Upper lobe of right lung (tissue), 1 donor: ENCODE measurements at regions not wholly inside any gene's neighbourhood (a gene's known extent, or its start where the extent isn't known, plus 50 kb on each side); places are given as distances from the start of the nearest gene placed in this dataset.

ENCODE experiments used
- ATAC-seq: fragments of 200-7000 bp; cut with Tn5 transposase; one replicate; pipeline ENCODE4 v1.9.1; 2020; ENCODE audit warnings: mild to moderate bottlenecking, moderate library complexity
- DNase-seq: peaks from one replicate; pipeline ENCODE4 v3.0.0-alpha.2; 2020
- H3K27ac ChIP-seq: fragments of 200-600 bp; one replicate; pipeline ENCODE4 v1.8.0; 2022
- H3K27me3 ChIP-seq: fragments of 200-600 bp; one replicate; pipeline ENCODE4 v1.8.0; 2022; ENCODE audit warnings: mild to moderate bottlenecking
- H3K36me3 ChIP-seq: fragments of 200-600 bp; one replicate; pipeline ENCODE4 v1.8.0; 2022
- H3K4me1 ChIP-seq: fragments of 200-600 bp; one replicate; pipeline ENCODE4 v1.8.0; 2022
- H3K4me3 ChIP-seq: fragments of 200-600 bp; one replicate; pipeline ENCODE4 v1.8.0; 2022; ENCODE audit warnings: mild to moderate bottlenecking
- H3K9me3 ChIP-seq: fragments of 200-600 bp; one replicate; pipeline ENCODE4 v1.8.0; 2022
- intact Hi-C: fragments of 100-400 bp; cut with DNase I; formaldehyde crosslinking; loops from one replicate; pipeline ENCODE4 v1.11.0; 2022
- TF ChIP-seq, protein P1 (sequence below): fragments of 200-600 bp; IDR thresholded peaks from one replicate; pipeline ENCODE4 v1.8.0; 2022; ENCODE audit warnings: antibody characterized with exemption
- donor health status: DM: no; HTN: yes; CAD: no; lungs with severe emphysema.

DNA sequence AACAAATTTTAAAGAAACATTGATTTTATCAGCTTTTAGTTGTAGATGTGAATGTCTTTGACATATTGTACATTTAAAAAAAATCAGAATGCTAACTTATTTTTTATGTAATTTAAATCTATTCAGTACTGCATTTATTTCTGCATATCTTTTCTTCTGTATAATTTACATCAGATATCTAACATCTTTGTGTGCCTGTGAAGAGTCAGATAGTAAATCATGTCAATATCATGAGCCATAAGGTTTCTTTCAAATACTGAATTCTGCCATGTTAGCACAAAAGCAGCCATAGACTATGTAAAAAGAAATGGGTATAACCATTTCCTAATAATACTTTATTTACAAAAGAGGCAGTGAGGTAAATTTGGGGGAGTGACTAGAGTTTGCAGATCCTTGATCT lies 1829.2 kb downstream of the NCAM2 start:
- no peaks in the 10 kb centered on the region for H3K4me1 ChIP-seq
- no peak overlapping the region for H3K4me3 ChIP-seq
- H3K27ac ChIP-seq: no peak overlapping the region
- ATAC-seq: no peak
- DNase-seq: no peak
- TF ChIP-seq, protein P1, sequence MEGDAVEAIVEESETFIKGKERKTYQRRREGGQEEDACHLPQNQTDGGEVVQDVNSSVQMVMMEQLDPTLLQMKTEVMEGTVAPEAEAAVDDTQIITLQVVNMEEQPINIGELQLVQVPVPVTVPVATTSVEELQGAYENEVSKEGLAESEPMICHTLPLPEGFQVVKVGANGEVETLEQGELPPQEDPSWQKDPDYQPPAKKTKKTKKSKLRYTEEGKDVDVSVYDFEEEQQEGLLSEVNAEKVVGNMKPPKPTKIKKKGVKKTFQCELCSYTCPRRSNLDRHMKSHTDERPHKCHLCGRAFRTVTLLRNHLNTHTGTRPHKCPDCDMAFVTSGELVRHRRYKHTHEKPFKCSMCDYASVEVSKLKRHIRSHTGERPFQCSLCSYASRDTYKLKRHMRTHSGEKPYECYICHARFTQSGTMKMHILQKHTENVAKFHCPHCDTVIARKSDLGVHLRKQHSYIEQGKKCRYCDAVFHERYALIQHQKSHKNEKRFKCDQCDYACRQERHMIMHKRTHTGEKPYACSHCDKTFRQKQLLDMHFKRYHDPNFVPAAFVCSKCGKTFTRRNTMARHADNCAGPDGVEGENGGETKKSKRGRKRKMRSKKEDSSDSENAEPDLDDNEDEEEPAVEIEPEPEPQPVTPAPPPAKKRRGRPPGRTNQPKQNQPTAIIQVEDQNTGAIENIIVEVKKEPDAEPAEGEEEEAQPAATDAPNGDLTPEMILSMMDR: no peak
- intact Hi-C loops: no loop called here
- H3K27me3 ChIP-seq: no peaks in the 10 kb centered on the region
- H3K36me3 ChIP-seq: no peaks in the 10 kb centered on the region
- H3K9me3 ChIP-seq: no peaks in the 10 kb centered on the region

DNA sequence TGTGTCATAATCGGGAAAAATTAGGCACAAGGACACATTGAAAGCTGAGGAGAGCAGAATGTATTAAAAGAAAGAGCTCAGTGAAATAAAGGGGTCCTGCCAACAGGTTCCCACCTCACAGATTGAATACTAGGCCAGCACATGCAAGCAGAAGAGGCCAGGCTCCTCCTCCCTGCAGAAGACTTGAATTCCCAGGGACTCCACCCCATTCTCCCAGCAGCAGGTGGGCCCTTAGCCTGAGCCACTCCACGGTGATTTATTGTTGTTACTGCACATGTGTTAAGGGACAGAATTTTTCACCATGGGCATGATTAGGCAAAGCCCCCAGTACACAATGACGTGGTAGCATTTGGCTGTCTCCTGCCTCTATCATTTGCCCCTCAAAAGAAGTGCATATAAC lies 1844.7 kb downstream of the NCAM2 start:
- no peaks in the 10 kb centered on the region for H3K36me3 ChIP-seq
- H3K27ac ChIP-seq: no peak overlapping the region
- ATAC-seq (no peak), DNase-seq (no peak)
- no peaks in the 10 kb centered on the region for H3K27me3 ChIP-seq
- intact Hi-C loops: no loop called here
- no peak overlapping the region for H3K4me3 ChIP-seq
- no peaks in the 10 kb centered on the region for H3K9me3 ChIP-seq
- no peaks in the 10 kb centered on the region for H3K4me1 ChIP-seq
- TF ChIP-seq, protein P1: no peak

DNA sequence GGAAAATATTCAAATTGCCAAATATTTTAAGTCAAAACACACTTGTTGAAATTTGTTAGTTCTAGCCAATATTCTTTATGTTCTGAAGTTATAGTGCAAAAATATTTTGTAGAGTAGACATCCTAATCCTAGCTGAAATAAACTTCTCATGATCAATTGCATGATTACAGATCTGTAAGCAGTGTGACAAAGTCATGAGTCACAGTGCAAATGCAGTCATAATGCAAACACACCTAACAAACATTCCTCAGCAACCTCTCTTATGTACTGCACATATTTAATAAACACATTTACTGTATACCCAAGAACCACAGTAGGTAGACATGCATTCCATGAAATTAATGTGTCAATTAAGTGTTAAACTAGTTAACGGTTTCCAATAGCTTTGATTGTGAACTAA lies 1857.4 kb downstream of the NCAM2 start:
- Histone ChIP-seq H3K4me1 (no peaks in the 10 kb centered on the region), H3K27me3 (no peaks in the 10 kb centered on the region), H3K4me3 (no peak overlapping the region), H3K9me3 (no peaks in the 10 kb centered on the region), H3K27ac (no peak overlapping the region), H3K36me3 (no peaks in the 10 kb centered on the region)
- TF ChIP-seq, protein P1: no peak
- DNase-seq (no peak), ATAC-seq (no peak)
- intact Hi-C loops: no loop called here

DNA sequence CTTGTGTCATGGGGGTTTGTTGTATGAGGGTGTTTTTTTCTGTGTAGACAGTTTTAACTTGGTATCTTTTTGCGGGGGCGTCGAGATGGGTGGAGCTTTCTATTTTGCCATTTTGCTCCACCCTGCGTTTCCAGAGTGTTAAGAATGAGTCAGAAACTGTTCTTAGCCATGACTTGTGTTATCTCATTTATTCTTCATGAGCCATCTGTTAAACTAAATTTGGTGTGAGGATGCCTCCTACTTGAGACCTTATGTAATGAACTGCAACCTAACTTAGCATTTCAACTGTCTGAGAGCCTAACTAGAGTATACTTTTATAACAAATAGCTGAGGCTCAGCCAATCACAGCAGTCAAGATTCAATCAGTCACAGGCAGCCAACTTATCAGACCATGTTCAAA lies 1873.5 kb downstream of the NCAM2 start:
- no peaks in the 10 kb centered on the region for H3K27me3 ChIP-seq
- no peak overlapping the region for H3K27ac ChIP-seq
- no peaks in the 10 kb centered on the region for H3K9me3 ChIP-seq
- DNase-seq: no peak
- H3K4me3 ChIP-seq: no peak overlapping the region
- H3K4me1 ChIP-seq: no peaks in the 10 kb centered on the region
- intact Hi-C loops: no loop called here
- TF ChIP-seq, protein P1: no peak
- ATAC-seq: no peak
- H3K36me3 ChIP-seq: no peaks in the 10 kb centered on the region

DNA sequence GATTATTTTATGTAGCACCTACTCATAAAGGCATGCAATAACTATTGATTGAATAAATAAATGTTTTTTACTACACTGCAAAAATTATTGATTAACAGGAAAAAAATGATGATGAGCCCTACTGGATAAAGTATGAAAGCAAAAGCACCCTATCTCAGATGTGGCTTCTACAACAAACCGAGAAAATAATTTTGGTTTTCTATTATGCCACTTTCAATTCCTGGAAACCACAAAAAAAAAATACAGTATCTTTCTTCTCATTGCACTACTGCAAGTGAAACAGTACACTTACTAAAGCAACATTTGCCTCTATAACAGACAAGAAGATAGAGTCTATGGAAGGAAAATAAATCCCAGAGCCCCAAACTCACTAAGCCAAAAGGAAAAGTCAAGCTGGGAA lies 1882.4 kb downstream of the NCAM2 start:
- TF ChIP-seq, protein P1: no peak
- H3K9me3 ChIP-seq: no peaks in the 10 kb centered on the region
- H3K27me3 ChIP-seq: no peaks in the 10 kb centered on the region
- intact Hi-C loops: no loop called here
- H3K27ac ChIP-seq: no peak overlapping the region
- ATAC-seq: no peak
- no peak overlapping the region for H3K4me3 ChIP-seq
- H3K36me3 ChIP-seq: no peaks in the 10 kb centered on the region
- no peaks in the 10 kb centered on the region for H3K4me1 ChIP-seq
- no peak for DNase-seq

DNA sequence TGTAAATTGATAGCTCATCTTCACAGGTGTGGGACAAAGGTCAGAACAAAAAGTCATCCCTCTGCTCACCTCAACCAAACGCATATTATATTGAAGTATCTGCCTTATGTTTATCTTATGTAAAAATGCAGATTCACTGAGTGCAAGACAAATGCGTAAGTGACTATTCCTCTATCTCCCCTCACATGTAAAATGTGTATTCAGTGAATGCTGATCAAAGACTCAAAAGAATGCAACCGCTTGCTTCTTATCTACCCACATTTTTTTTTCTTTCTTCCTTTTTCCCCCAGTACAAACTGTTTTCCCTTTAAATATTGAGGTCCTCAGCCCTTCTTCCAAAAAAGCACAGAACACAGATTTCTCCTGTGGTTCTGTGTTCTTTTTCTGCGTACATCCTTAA lies 1882.9 kb downstream of the NCAM2 start:
- Histone ChIP-seq H3K27me3 (no peaks in the 10 kb centered on the region), H3K4me1 (no peaks in the 10 kb centered on the region), H3K4me3 (no peak overlapping the region), H3K9me3 (no peaks in the 10 kb centered on the region), H3K36me3 (no peaks in the 10 kb centered on the region), H3K27ac (no peak overlapping the region)
- DNase-seq (no peak), ATAC-seq (no peak)
- TF ChIP-seq, protein P1: no peak
- intact Hi-C loops: no loop called here
